ENCODE measurements at regions not wholly inside any gene's neighbourhood (a gene's known extent, or its start where the extent isn't known, plus 50 kb on each side); places are given as distances from the start of the nearest gene placed in this dataset.

DNA sequence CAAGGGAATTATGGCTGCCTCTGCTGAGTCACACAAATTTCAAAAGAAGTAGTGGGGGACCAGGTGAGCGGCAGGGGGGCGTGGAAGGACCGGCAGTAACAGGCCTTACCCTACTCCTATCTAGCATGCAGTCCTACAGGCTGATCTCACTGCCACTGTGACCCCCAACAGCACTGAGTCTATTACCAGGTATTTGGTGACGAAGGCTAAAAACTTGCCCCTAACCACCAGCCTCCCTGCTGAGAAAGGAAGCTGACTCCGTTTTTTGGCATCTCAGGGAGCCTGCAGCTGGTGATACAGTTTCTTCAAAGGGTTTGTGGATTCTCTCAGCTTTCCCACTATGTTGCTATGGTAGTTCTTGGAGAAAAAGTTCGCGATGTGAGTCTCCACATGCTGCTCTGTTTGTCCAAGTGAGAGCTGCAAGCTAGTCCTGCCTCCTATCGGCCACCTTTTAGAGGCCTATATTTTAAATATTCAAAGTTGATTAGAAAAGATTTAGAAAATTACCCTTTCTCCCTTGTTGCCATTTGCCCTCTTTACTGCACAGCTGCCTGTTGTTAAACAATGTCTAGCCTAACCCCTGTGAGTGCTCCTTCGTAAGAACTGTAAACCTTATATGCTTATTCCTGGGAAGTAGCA is 57.1 kb upstream of the SLCO1B1 start:
- no peak for TF ChIP-seq POLR2A (IDR thresholded peaks at IDR 0.05)
- TF ChIP-seq, protein P1, sequence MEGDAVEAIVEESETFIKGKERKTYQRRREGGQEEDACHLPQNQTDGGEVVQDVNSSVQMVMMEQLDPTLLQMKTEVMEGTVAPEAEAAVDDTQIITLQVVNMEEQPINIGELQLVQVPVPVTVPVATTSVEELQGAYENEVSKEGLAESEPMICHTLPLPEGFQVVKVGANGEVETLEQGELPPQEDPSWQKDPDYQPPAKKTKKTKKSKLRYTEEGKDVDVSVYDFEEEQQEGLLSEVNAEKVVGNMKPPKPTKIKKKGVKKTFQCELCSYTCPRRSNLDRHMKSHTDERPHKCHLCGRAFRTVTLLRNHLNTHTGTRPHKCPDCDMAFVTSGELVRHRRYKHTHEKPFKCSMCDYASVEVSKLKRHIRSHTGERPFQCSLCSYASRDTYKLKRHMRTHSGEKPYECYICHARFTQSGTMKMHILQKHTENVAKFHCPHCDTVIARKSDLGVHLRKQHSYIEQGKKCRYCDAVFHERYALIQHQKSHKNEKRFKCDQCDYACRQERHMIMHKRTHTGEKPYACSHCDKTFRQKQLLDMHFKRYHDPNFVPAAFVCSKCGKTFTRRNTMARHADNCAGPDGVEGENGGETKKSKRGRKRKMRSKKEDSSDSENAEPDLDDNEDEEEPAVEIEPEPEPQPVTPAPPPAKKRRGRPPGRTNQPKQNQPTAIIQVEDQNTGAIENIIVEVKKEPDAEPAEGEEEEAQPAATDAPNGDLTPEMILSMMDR (IDR thresholded peaks at IDR 0.05) = no peak

All from right lobe of liver (tissue), 4 donors.